CD8-positive, alpha-beta memory T cell (primary cell): ENCODE measurements at regions not wholly inside any gene's neighbourhood (a gene's known extent, or its start where the extent isn't known, plus 50 kb on each side); places are given as distances from the start of the nearest gene placed in this dataset.

Experiments
- CTCF ChIA-PET: fragments of 350-600 bp; sonication (Branson Sonifier 250); formaldehyde crosslinking; loops from one replicate; lab custom pipeline; 2021; ENCODE audit warnings: antibody characterized with exemption; lab: Charles Lee
- POLR2A ChIA-PET: fragments of 350-600 bp; sonication (Branson Sonifier 250); formaldehyde crosslinking; loops from one replicate; lab custom pipeline; 2021; ENCODE audit warnings: antibody characterized with exemption; lab: Charles Lee
- DNase-seq, 5 donors: peaks; one replicate each; pipeline versions ENCODE4 v3.0.0 to v3.0.0-alpha.2; 2020 to 2022; ENCODE audit warnings: mixed read lengths in 1 of 5
- H3K27ac ChIP-seq: one replicate; pipeline ENCODE4 v1.7.0; 2013; ENCODE audit warnings: low read depth, mild to moderate bottlenecking, low read length, moderate library complexity
- H3K27me3 ChIP-seq: 2 replicates; pipeline ENCODE4 v1.7.0; 2013; ENCODE audit warnings: low read length, mild to moderate bottlenecking; ENCODE audit not compliant: insufficient read depth, poor library complexity, severe bottlenecking
- H3K36me3 ChIP-seq: 2 replicates; pipeline ENCODE4 v1.7.0; 2013; ENCODE audit warnings: mild to moderate bottlenecking, low read length, moderate library complexity; ENCODE audit not compliant: insufficient read depth
- H3K4me1 ChIP-seq: 2 replicates; pipeline ENCODE4 v1.7.0; 2013; ENCODE audit warnings: mild to moderate bottlenecking, low read length, moderate library complexity; ENCODE audit not compliant: insufficient read depth
- H3K4me3 ChIP-seq: 2 replicates; pipeline ENCODE4 v1.7.0; 2013; ENCODE audit warnings: mild to moderate bottlenecking, low read length
- H3K9me3 ChIP-seq: 2 replicates; pipeline ENCODE4 v1.7.0; 2013; ENCODE audit warnings: mild to moderate bottlenecking, low read length
- H3K27ac Mint-ChIP-seq, 8 donors: one replicate each; pipeline ENCODE4 v1.8.0; 2020 to 2021; ENCODE audit warnings: mixed read lengths in 8 of 8, mild to moderate bottlenecking in 6 of 8, inconsistent platforms in 3 of 8, moderate library complexity in 3 of 8
- H3K27me3 Mint-ChIP-seq, 2 donors: one replicate each; pipeline ENCODE4 v1.8.0; 2020 to 2021; ENCODE audit warnings: mixed read lengths in 2 of 2, mild to moderate bottlenecking in 1 of 2, moderate library complexity in 1 of 2
- H3K36me3 Mint-ChIP-seq, 3 donors: one replicate each; pipeline ENCODE4 v1.8.0; 2020 to 2021; ENCODE audit warnings: mixed read lengths in 3 of 3, inconsistent platforms in 1 of 3, mild to moderate bottlenecking in 1 of 3
- H3K4me1 Mint-ChIP-seq, 3 donors: one replicate each; pipeline ENCODE4 v1.8.0; 2020 to 2021; ENCODE audit warnings: mixed read lengths in 3 of 3, inconsistent platforms in 1 of 3, mild to moderate bottlenecking in 1 of 3
- H3K4me3 Mint-ChIP-seq, 7 donors: one replicate each; pipeline ENCODE4 v1.8.0; 2020 to 2021; ENCODE audit warnings: mixed read lengths in 7 of 7, mild to moderate bottlenecking in 6 of 7, moderate library complexity in 4 of 7, inconsistent platforms in 2 of 7
- H3K9me3 Mint-ChIP-seq, 5 donors: one replicate each; pipeline ENCODE4 v1.8.0; 2020 to 2022; ENCODE audit warnings: mixed read lengths in 5 of 5, mild to moderate bottlenecking in 3 of 5, moderate library complexity in 2 of 5, inconsistent platforms in 1 of 5

DNA sequence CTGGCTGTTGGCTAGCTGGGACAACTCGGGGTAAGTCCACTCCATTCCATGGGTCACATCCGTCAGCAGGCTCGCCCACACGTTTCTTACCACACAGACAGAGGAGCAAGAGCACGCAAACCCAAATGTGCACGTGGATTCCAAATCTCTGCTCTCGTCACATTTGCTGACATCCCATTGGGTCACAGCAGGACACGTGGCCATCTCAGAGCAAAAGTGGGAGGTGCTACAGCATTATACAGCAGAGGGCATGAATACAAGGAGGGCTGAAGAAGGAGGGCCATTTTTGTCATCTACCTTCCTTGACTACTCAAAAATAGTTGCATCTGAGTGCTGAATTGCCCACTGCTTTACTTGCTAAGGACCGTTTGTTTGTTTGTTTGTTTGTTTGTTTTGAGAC is 84.7 kb downstream of the RBBP6 start:
- Histone ChIP-seq H3K27me3 (no peaks in the 10 kb centered on the region), H3K4me3 (no peak overlapping the region), H3K27ac (no peak overlapping the region), H3K9me3 (no peaks in the 10 kb centered on the region), H3K36me3 (no peaks in the 10 kb centered on the region), H3K4me1 (no peaks in the 10 kb centered on the region)
- Mint-ChIP-seq H3K9me3 (no peaks in the 10 kb centered on the region), H3K36me3 (no peaks in the 10 kb centered on the region), H3K4me1 (no peaks in the 10 kb centered on the region), H3K27ac (no peak overlapping the region), H3K27me3 (no peaks in the 10 kb centered on the region), H3K4me3 (no peak overlapping the region)
- DNase-seq: no peak
- POLR2A ChIA-PET: no interaction called here
- CTCF ChIA-PET: no interaction called here

DNA sequence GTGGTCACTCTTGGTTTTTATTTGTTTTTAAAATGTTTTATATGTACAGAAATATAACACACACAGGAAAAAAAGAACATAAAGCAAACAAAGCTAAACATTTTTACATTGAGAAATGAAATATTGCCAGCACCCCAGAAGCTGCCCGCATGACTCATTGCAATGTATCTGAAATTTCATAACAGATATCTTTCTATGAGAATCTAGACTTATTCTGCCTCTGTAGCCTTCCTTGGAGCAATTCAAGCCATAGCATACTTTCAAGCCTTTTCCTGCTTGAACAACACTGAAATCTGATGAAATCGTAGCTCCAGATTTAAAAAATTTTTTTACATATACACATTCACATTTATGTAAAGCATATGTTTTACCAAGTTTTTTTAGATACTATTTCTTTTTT is 86.9 kb downstream of the RBBP6 start:
- Histone ChIP-seq H3K4me1 (no peaks in the 10 kb centered on the region), H3K27me3 (no peaks in the 10 kb centered on the region), H3K9me3 (no peaks in the 10 kb centered on the region), H3K27ac (no peak overlapping the region), H3K36me3 (no peaks in the 10 kb centered on the region), H3K4me3 (no peak overlapping the region)
- ChIA-PET CTCF (no interaction called here), POLR2A (no interaction called here)
- Mint-ChIP-seq H3K9me3 (no peaks in the 10 kb centered on the region), H3K27ac (no peak overlapping the region), H3K27me3 (peaks cover 3 to 4% of the 10 kb centered on the region in 2 donors), H3K36me3 (no peaks in the 10 kb centered on the region), H3K4me3 (no peak overlapping the region), H3K4me1 (no peaks in the 10 kb centered on the region)
- no peak for DNase-seq

DNA sequence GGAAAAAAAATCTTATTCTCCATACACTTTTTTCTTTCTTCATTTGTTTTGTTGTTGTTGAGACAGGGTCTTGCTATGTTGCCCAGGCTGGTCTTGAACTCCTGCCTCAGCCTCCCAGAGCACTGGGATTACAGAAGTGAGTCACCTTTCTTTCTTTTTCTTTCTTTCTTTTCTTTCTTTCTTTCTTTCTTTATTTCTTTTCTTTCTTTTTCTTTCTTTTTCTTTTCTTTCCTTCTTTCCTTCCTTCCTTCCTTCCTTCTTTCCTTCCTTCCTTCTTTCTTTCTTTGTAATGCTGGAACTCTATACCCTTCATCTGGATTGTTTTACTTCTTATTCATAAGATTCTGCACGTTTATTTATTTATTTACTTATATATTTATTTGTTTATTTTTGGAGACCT is 94.5 kb upstream of the TNRC6A start:
- Histone ChIP-seq H3K9me3 (no peaks in the 10 kb centered on the region), H3K4me1 (no peaks in the 10 kb centered on the region), H3K4me3 (no peak overlapping the region), H3K27me3 (no peaks in the 10 kb centered on the region), H3K27ac (no peak overlapping the region), H3K36me3 (no peaks in the 10 kb centered on the region)
- H3K27ac Mint-ChIP-seq: no peak overlapping the region
- H3K4me1 Mint-ChIP-seq: no peaks in the 10 kb centered on the region
- CTCF ChIA-PET: no interaction called here
- peaks cover 0 to 2% (median 0%) of the 10 kb centered on the region in 3 donors for H3K36me3 Mint-ChIP-seq
- H3K9me3 Mint-ChIP-seq: no peaks in the 10 kb centered on the region
- POLR2A ChIA-PET: no interaction called here
- no peak for DNase-seq
- H3K4me3 Mint-ChIP-seq: no peak overlapping the region
- H3K27me3 Mint-ChIP-seq: peaks cover 3 to 13% of the 10 kb centered on the region in 2 donors

DNA sequence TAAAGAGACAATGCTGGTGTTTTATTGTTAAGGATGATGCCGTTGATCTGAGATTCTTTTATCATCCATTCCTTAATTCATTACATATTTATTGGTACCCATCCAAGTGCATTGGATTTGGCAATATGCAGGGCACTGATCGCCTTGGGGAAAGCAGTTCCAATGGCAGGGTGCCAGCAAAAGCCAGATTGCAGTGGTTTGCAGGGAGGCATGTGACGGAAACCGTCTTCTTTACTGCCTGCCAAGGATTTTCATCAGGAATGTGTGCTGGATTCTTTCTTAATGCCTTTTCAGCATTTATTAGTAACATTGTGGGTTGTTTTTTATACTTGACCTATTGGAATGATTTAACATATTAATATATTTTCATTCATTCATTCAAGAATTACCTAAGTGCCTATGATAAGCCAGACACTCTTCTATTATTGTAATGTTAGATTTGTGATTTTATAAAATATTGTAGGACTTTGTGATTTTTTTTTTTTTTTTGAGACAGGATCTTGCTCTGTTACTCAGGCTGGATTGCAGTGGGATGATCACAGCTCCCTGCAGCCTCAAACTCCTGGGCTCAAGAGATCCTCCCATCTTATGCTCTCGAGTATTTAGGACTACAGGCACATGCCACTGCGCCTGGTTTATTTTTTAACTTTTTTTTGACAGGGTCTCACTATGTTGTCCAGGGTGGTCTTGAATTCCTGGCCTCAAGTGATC is 93.4 kb upstream of the TNRC6A start:
- ChIA-PET POLR2A (no interaction called here), CTCF (no interaction called here)
- Mint-ChIP-seq H3K4me1 (no peaks in the 10 kb centered on the region), H3K27ac (no peak overlapping the region), H3K9me3 (no peaks in the 10 kb centered on the region), H3K36me3 (peaks cover 0 to 2% (median 0%) of the 10 kb centered on the region in 3 donors), H3K27me3 (peaks cover 0 to 14% of the 10 kb centered on the region in 2 donors), H3K4me3 (no peak overlapping the region)
- Histone ChIP-seq H3K4me1 (no peaks in the 10 kb centered on the region), H3K9me3 (no peaks in the 10 kb centered on the region), H3K27me3 (no peaks in the 10 kb centered on the region), H3K27ac (no peak overlapping the region), H3K36me3 (no peaks in the 10 kb centered on the region), H3K4me3 (no peak overlapping the region)
- DNase-seq: no peak

DNA sequence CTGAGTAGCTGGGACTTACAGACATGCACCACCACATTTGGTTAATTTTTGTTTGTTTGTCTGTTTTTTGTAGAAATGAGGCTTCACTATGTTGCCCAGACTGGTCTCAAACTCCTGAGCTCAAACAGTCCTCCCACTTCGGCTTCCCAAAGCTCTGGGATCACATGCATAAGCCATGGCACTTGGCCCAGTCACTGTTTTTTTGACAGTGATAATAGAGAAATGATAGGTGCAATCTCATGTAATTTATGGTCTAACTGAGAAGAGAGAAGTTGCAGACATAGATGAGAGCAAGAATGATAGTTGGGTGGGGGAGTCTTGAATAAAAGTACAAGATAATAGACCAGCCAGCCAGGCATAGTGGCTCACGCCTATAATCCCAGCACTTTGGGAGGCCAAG is 89.7 kb upstream of the TNRC6A start:
- no peak overlapping the region for H3K27ac ChIP-seq
- no peaks in the 10 kb centered on the region for H3K36me3 ChIP-seq
- Mint-ChIP-seq H3K4me1 (no peaks in the 10 kb centered on the region), H3K4me3 (no peak overlapping the region), H3K9me3 (peaks cover 0 to 3% (median 0%) of the 10 kb centered on the region in 5 donors), H3K27me3 (peaks cover 9 to 27% of the 10 kb centered on the region in 2 donors), H3K27ac (no peak overlapping the region), H3K36me3 (peaks cover 0 to 3% (median 0%) of the 10 kb centered on the region in 3 donors)
- no peaks in the 10 kb centered on the region for H3K9me3 ChIP-seq
- ChIA-PET CTCF (no interaction called here), POLR2A (interaction anchor here (0.6 kb wide), 1 partner anchor 8 kb away, joined by 3 read pairs; no protein-coding TSS in a partner anchor)
- H3K4me1 ChIP-seq: no peaks in the 10 kb centered on the region
- H3K4me3 ChIP-seq: no peak overlapping the region
- no peaks in the 10 kb centered on the region for H3K27me3 ChIP-seq
- no peak for DNase-seq

DNA sequence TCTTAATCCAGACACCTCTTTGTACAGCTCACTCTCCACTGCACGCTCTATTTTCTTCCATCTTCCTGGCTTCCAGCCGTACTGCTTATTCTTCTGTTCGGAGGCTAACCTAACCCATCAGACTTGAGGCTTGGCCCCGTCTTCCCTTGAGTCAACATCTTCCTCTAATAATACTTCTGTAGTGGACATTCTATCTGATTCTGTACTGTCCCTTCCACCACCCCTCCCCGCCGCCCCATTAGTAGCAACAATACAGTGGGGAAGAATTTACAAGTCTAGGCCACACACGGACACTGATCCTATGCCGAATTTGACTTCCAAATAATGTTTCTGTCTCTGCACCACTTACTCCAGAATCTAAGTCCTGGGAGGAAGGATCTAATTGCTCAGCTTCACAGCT is 86.0 kb upstream of the TNRC6A start:
- H3K9me3 ChIP-seq: no peaks in the 10 kb centered on the region
- no peaks in the 10 kb centered on the region for H3K27me3 ChIP-seq
- no peaks in the 10 kb centered on the region for H3K36me3 ChIP-seq
- Mint-ChIP-seq H3K36me3 (peaks cover 0 to 1% (median 0%) of the 10 kb centered on the region in 3 donors), H3K27me3 (peaks cover 13 to 34% of the 10 kb centered on the region in 2 donors), H3K4me3 (no peak overlapping the region), H3K9me3 (peaks cover 0 to 3% (median 0%) of the 10 kb centered on the region in 5 donors), H3K4me1 (no peaks in the 10 kb centered on the region), H3K27ac (no peak overlapping the region)
- H3K4me3 ChIP-seq: no peak overlapping the region
- ChIA-PET CTCF (interaction anchor here (0.7 kb wide), 1 partner anchor 110 kb away, joined by 3 read pairs; no protein-coding TSS in a partner anchor), POLR2A (no interaction called here)
- no peak for DNase-seq
- H3K4me1 ChIP-seq: no peaks in the 10 kb centered on the region
- H3K27ac ChIP-seq: no peak overlapping the region

DNA sequence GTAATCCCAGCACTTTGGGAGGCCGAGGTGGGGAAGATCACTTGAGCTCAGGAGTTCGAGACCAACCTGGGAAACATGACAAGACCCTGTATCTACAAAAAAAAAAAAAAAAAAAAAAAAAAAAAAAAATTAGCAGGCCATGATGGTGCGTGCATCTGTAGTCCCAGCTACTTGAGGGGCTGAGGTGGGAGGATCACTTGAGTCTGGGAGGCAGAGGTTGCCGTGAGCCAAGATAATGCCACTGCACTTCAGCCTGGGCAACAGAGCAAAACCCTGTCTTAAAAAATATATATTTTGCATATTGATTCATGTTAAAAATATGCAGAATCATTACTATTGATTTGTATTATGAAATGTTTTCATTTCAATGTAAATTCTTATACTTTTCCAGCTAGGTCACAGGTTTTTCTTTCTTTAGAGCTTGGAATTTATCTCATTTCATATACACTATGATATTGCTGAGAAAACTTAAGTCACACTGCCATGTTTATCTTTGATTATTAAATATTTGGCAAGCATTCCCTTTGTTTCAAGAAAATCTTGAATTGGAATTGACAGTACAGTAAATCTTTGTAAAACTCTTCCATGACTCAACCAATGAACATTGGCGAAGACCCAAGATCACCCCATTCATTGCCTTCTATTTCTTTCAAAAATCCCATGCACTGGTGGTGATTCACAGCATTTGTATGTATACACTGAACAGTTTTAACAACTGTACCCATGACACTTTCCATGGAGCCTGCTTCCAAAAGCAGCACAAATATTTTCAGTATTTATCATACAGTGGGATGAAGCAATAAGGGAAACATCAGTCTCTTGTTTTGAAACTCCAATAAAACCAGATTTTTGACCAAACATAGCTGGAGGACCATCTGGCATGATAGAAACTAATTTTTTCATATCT is 83.5 kb upstream of the TNRC6A start:
- Mint-ChIP-seq H3K4me3 (no peak overlapping the region), H3K4me1 (no peaks in the 10 kb centered on the region), H3K27ac (no peak overlapping the region), H3K9me3 (peaks cover 0 to 3% (median 0%) of the 10 kb centered on the region in 5 donors), H3K36me3 (peaks cover 0 to 1% (median 0%) of the 10 kb centered on the region in 3 donors), H3K27me3 (peaks cover 21 to 34% of the 10 kb centered on the region in 2 donors)
- DNase-seq: no peak
- Histone ChIP-seq H3K36me3 (no peaks in the 10 kb centered on the region), H3K4me1 (no peaks in the 10 kb centered on the region), H3K4me3 (no peak overlapping the region), H3K27me3 (no peaks in the 10 kb centered on the region), H3K27ac (no peak overlapping the region), H3K9me3 (no peaks in the 10 kb centered on the region)
- CTCF ChIA-PET: interaction anchor here (0.6 kb wide), 1 partner anchor 498 kb away, joined by 3 read pairs; no protein-coding TSS in a partner anchor
- POLR2A ChIA-PET: no interaction called here

DNA sequence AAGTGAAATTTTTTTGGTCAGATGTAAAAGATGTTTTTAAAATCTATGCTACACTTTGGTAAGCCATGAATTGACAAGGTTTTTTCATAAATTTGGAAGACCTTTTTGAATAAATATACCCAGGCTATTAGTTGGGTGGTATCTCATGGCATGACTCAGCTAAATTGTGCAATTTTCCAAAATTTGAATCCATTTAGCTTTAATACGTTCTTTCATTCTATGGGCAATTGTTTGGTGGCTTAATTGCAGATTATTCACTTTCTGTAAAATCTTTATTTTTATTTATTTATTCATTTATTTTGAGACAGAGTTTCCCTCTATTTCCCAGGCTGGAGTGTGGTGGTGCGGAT is 82.8 kb upstream of the TNRC6A start:
- Mint-ChIP-seq H3K9me3 (peaks cover 0 to 3% (median 0%) of the 10 kb centered on the region in 5 donors), H3K4me3 (no peak overlapping the region), H3K4me1 (no peaks in the 10 kb centered on the region), H3K27me3 (peaks cover 19 to 28% of the 10 kb centered on the region in 2 donors), H3K36me3 (no peaks in the 10 kb centered on the region), H3K27ac (no peak overlapping the region)
- no peaks in the 10 kb centered on the region for H3K36me3 ChIP-seq
- no peaks in the 10 kb centered on the region for H3K9me3 ChIP-seq
- H3K4me3 ChIP-seq: no peak overlapping the region
- no peak for DNase-seq
- H3K27ac ChIP-seq: no peak overlapping the region
- H3K4me1 ChIP-seq: no peaks in the 10 kb centered on the region
- ChIA-PET CTCF (no interaction called here), POLR2A (no interaction called here)
- H3K27me3 ChIP-seq: no peaks in the 10 kb centered on the region
